HFF-Myc (cell line): ENCODE measurements at regions not wholly inside any gene's neighbourhood (a gene's known extent, or its start where the extent isn't known, plus 50 kb on each side); places are given as distances from the start of the nearest gene placed in this dataset.

ENCODE experiments used
- DNase-seq: peaks from one replicate; pipeline ENCODE4 v3.0.0-alpha.2; 2011; ENCODE audit warnings: low read depth; ENCODE audit errors: extremely low read depth
- H3K4me3 ChIP-seq: replicated peaks from 2 replicates; pipeline ENCODE4 v1.5.1; 2011; ENCODE audit warnings: low read depth, mild to moderate bottlenecking, control low read depth, low read length
- CTCF ChIP-seq: IDR thresholded peaks from 2 replicates; pipeline ENCODE4 v1.5.1; 2012; ENCODE audit warnings: mild to moderate bottlenecking, low read depth, low read length, control low read depth; ENCODE audit errors: missing control alignments

- no peak for DNase-seq
- no peak overlapping the region for H3K4me3 ChIP-seq
- no peak for TF ChIP-seq CTCF
Measured at GRCh38 chrX:5278908-5279307, 949.8 kb downstream of the NLGN4X start.

GRCh38 chrX:5265324-5265850, 963.3 kb downstream of the NLGN4X start:
- no peak overlapping the region for H3K4me3 ChIP-seq
- TF ChIP-seq CTCF, result no peak
- no peak for DNase-seq

DNA sequence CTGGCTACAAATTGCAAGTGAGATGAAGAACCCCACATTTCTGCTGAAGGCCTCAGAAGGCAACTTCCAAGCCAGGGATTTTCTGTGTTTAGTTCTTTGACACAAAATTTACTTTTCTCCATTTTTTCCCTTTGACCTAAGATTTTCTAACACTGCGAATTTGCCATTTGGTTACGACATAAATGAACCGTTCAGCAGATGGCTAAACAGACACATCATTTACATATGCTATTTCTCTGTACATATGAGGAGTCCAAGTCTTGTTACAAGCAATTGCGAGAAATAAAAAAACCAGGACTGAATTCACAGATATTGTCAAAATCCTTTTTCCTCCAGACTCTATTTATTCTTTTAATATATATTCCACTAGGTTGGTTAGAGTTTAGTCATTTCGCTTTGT, 978.6 kb downstream of the NLGN4X start:
- no peak for DNase-seq
- H3K4me3 ChIP-seq, result no peak overlapping the region
- no peak for TF ChIP-seq CTCF

DNA sequence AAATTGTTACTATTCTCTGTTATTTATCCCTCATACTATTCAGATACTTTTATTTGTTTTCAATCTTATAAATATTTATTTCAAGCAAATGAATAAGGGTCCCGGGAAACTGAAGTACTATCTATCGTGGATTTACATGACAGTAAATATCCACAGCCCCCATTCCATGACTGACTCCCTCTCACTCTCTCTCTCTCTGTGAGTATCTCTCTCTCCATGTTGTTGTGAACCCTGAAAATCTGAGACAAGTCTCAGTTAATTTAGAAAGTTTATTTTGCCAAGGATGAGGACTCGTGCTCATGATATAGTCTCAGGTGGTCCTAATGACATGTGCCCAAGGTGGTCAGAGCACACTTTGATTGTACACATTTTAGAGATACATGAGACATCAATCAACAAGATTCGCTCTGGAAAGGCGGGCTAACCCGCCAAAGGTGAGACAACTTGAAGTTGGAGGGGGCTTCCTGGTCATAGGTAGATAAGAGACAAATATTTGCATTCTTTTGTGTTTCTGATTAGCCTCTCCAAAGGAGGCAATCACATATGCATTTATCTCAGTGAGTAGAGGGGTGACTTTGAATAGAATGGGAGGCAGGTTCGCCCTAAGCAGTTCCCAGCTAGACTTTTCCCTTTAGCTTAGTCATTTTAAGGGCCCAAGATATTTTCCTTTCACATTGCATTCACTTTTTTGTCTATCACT, 986.4 kb downstream of the NLGN4X start:
- no peak for TF ChIP-seq CTCF
- DNase-seq, result no peak
- H3K4me3 ChIP-seq, result no peak overlapping the region

DNA sequence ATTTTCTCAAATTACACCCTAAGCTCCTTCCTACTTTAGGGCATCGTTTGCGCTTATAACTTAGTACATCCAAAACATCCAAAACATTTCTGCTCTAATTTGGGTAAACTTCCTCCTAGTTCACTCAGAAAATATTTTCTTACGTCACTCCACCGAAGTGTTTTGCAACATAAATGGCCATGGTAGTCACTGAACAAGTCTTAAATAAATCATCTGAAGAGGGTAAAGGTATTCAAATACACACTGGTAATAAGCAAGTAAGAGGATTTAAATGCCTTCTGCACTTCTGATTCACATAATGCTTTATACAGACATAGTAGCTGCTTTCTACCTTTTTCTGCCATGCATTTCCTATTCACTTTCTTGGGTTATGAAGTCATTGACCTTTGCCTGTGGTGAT, 991.9 kb downstream of the NLGN4X start:
- TF ChIP-seq CTCF, result no peak
- no peak for DNase-seq
- H3K4me3 ChIP-seq, result no peak overlapping the region

DNA sequence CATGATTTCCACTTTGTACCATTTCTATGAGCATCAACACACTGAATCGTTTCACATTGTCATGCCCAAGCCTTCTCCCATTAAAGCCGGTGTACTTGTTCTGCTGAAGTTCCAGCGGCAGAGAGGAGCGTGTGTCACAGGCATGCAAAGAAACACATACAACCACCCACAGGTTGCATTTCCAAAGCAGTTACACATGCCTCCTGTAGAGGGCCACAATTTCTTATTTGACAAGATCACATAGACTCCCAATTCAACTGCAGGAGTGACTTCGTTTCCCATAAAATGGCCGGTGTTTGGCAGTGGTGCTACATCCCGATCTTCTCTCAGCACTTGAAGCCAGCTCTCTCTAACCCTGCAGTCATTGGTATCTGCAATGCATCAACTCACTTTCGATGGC, 992.6 kb downstream of the NLGN4X start:
- no peak overlapping the region for H3K4me3 ChIP-seq
- TF ChIP-seq CTCF, result no peak
- no peak for DNase-seq

DNA sequence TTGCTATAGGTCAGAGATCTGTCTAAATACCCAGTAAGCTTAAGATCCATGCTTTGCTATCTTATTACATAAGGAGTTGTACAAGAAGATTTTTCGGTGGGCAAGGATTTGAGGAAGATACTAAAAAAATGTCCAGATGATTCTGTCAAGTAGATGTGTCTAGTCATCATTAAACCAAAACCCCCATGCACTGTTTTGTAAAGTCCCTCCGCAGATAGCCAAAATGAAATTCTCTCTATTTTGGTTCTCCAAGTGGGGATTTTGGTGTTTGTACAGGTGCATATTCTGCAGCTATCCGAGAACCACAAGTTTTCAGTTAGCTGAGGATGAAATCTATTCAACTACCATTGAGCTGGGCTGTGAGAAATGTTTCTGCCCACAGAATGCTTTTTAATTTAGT, 994.8 kb downstream of the NLGN4X start:
- DNase-seq, result no peak
- H3K4me3 ChIP-seq, result no peak overlapping the region
- no peak for TF ChIP-seq CTCF
